Activated CD4-positive, alpha-beta T cell treated with anti-CD3 and anti-CD28 coated beads, Interleukin-2, amount 10 ng/mL, durations not matched to agents 7 days and 5 days (primary cell): ENCODE measurements at regions not wholly inside any gene's neighbourhood (a gene's known extent, or its start where the extent isn't known, plus 50 kb on each side); places are given as distances from the start of the nearest gene placed in this dataset.
A peak's percentile ranks its signal among the peaks of the same experiment; 100 is the strongest.
"Not testable (repeated sequence)": the region's sequence is repeated elsewhere in the genome, so short reads cannot be mapped to it uniquely, and the experiment has no call there.

Experiments used
- CTCF ChIA-PET: fragments of 350-600 bp; sonication (Branson Sonifier 250); formaldehyde crosslinking; loops from one replicate; lab custom pipeline; 2021; ENCODE audit warnings: antibody characterized with exemption; lab: Charles Lee
- POLR2A ChIA-PET: fragments of 350-600 bp; sonication (Branson Sonifier 250); formaldehyde crosslinking; loops from one replicate; lab custom pipeline; 2021; ENCODE audit warnings: antibody characterized with exemption; lab: Charles Lee
- DNase-seq: peaks from one replicate; pipeline ENCODE4 v3.0.0-alpha.2; 2020
- H3K27ac Mint-ChIP-seq: one replicate; pipeline ENCODE4 v1.8.0; 2021; ENCODE audit warnings: mild to moderate bottlenecking, moderate library complexity, mixed read lengths
- H3K27me3 Mint-ChIP-seq: one replicate; pipeline ENCODE4 v1.8.0; 2021; ENCODE audit warnings: mixed read lengths
- H3K36me3 Mint-ChIP-seq: one replicate; pipeline ENCODE4 v1.8.0; 2021; ENCODE audit warnings: low read depth, mixed read lengths
- H3K4me1 Mint-ChIP-seq: one replicate; pipeline ENCODE4 v1.8.0; 2021; ENCODE audit warnings: mixed read lengths
- H3K4me3 Mint-ChIP-seq: one replicate; pipeline ENCODE4 v1.8.0; 2021; ENCODE audit warnings: mild to moderate bottlenecking, moderate library complexity, mixed read lengths
- H3K9me3 Mint-ChIP-seq: one replicate; pipeline ENCODE4 v1.8.0; 2021; ENCODE audit warnings: mixed read lengths

- DNase-seq = no peak
- H3K4me3 Mint-ChIP-seq = peak overlapping the region; percentile 13
- no peak overlapping the region for H3K27ac Mint-ChIP-seq
- peaks cover 64% of the 10 kb centered on the region for H3K27me3 Mint-ChIP-seq
- H3K4me1 Mint-ChIP-seq = peaks cover 20% of the 10 kb centered on the region
- peaks cover 8% of the 10 kb centered on the region for H3K36me3 Mint-ChIP-seq
- CTCF ChIA-PET = interaction anchor here (0.8 to 3.1 kb wide), 2 partner anchors 10 to 25 kb away, joined by 3 to 19 read pairs; no protein-coding TSS in a partner anchor
- no peaks in the 10 kb centered on the region for H3K9me3 Mint-ChIP-seq
- POLR2A ChIA-PET = no interaction called here
Observed at GRCh38 chr11:16603245-16603644, 135.2 kb upstream of the C11orf58 start.

GRCh38 chr11:16598906-16599305, 139.5 kb upstream of the C11orf58 start:
- H3K36me3 Mint-ChIP-seq = peaks cover 2% of the 10 kb centered on the region
- peaks cover 2% of the 10 kb centered on the region for H3K4me1 Mint-ChIP-seq
- no peak overlapping the region for H3K4me3 Mint-ChIP-seq
- CTCF ChIA-PET = no interaction called here
- H3K27me3 Mint-ChIP-seq = peaks cover 35% of the 10 kb centered on the region
- POLR2A ChIA-PET = no interaction called here
- no peaks in the 10 kb centered on the region for H3K9me3 Mint-ChIP-seq
- DNase-seq = no peak
- H3K27ac Mint-ChIP-seq = no peak overlapping the region

GRCh38 chr11:16598032-16598431, 140.4 kb upstream of the C11orf58 start:
- Mint-ChIP-seq H3K36me3 (no peaks in the 10 kb centered on the region), H3K4me1 (no peaks in the 10 kb centered on the region), H3K9me3 (no peaks in the 10 kb centered on the region), H3K27ac (no peak overlapping the region), H3K4me3 (no peak overlapping the region), H3K27me3 (peaks cover 26% of the 10 kb centered on the region)
- POLR2A ChIA-PET = no interaction called here
- DNase-seq = no peak
- CTCF ChIA-PET = no interaction called here

- no peaks in the 10 kb centered on the region for H3K36me3 Mint-ChIP-seq
- ChIA-PET POLR2A (no interaction called here), CTCF (no interaction called here)
- no peak overlapping the region for H3K4me3 Mint-ChIP-seq
- no peak overlapping the region for H3K27ac Mint-ChIP-seq
- peaks cover 20% of the 10 kb centered on the region for H3K27me3 Mint-ChIP-seq
- H3K9me3 Mint-ChIP-seq = no peaks in the 10 kb centered on the region
- no peaks in the 10 kb centered on the region for H3K4me1 Mint-ChIP-seq
- DNase-seq = no peak
Observed at GRCh38 chr11:16596231-16596630, 142.2 kb upstream of the C11orf58 start.

- ChIA-PET POLR2A (no interaction called here), CTCF (no interaction called here)
- Mint-ChIP-seq H3K4me1 (no peaks in the 10 kb centered on the region), H3K27me3 (peaks cover 2% of the 10 kb centered on the region), H3K27ac (no peak overlapping the region), H3K36me3 (no peaks in the 10 kb centered on the region), H3K4me3 (no peak overlapping the region), H3K9me3 (no peaks in the 10 kb centered on the region)
- DNase-seq = no peak
Observed at GRCh38 chr11:16591157-16591556, 147.3 kb upstream of the C11orf58 start.

- Mint-ChIP-seq H3K9me3 (no peaks in the 10 kb centered on the region), H3K4me1 (no peaks in the 10 kb centered on the region), H3K4me3 (no peak overlapping the region), H3K27me3 (peaks cover 2% of the 10 kb centered on the region), H3K36me3 (no peaks in the 10 kb centered on the region), H3K27ac (no peak overlapping the region)
- CTCF ChIA-PET = no interaction called here
- POLR2A ChIA-PET = no interaction called here
- DNase-seq = no peak
Observed at GRCh38 chr11:16587670-16588069, 150.8 kb upstream of the C11orf58 start.

GRCh38 chr11:16584569-16584968, 153.9 kb upstream of the C11orf58 start:
- H3K27me3 Mint-ChIP-seq = no peaks in the 10 kb centered on the region
- no peaks in the 10 kb centered on the region for H3K9me3 Mint-ChIP-seq
- H3K36me3 Mint-ChIP-seq = no peaks in the 10 kb centered on the region
- H3K4me3 Mint-ChIP-seq = no peak overlapping the region
- no peak overlapping the region for H3K27ac Mint-ChIP-seq
- POLR2A ChIA-PET = no interaction called here
- DNase-seq = no peak
- CTCF ChIA-PET = no interaction called here
- no peaks in the 10 kb centered on the region for H3K4me1 Mint-ChIP-seq

- H3K9me3 Mint-ChIP-seq, H3K4me3 Mint-ChIP-seq, H3K27ac Mint-ChIP-seq, POLR2A ChIA-PET, CTCF ChIA-PET, H3K36me3 Mint-ChIP-seq, H3K4me1 Mint-ChIP-seq, DNase-seq, H3K27me3 Mint-ChIP-seq: not testable (repeated sequence)
Observed at GRCh38 chr11:16581078-16581477, 157.4 kb upstream of the C11orf58 start.

GRCh38 chr11:16577490-16577889, 161.0 kb upstream of the C11orf58 start:
- no peak overlapping the region for H3K4me3 Mint-ChIP-seq
- H3K9me3 Mint-ChIP-seq = no peaks in the 10 kb centered on the region
- H3K4me1 Mint-ChIP-seq = no peaks in the 10 kb centered on the region
- H3K27me3 Mint-ChIP-seq = no peaks in the 10 kb centered on the region
- ChIA-PET CTCF (no interaction called here), POLR2A (no interaction called here)
- no peaks in the 10 kb centered on the region for H3K36me3 Mint-ChIP-seq
- DNase-seq = no peak
- no peak overlapping the region for H3K27ac Mint-ChIP-seq

- H3K9me3 Mint-ChIP-seq, H3K27me3 Mint-ChIP-seq, H3K4me3 Mint-ChIP-seq, H3K36me3 Mint-ChIP-seq, H3K27ac Mint-ChIP-seq, CTCF ChIA-PET, H3K4me1 Mint-ChIP-seq, DNase-seq, POLR2A ChIA-PET: not testable (repeated sequence)
Observed at GRCh38 chr11:16574889-16575288, 163.6 kb upstream of the C11orf58 start.

- Mint-ChIP-seq H3K27me3 (peaks cover 3% of the 10 kb centered on the region), H3K4me3 (no peak overlapping the region), H3K27ac (no peak overlapping the region), H3K9me3 (no peaks in the 10 kb centered on the region), H3K36me3 (no peaks in the 10 kb centered on the region), H3K4me1 (no peaks in the 10 kb centered on the region)
- POLR2A ChIA-PET = no interaction called here
- CTCF ChIA-PET = no interaction called here
- DNase-seq = no peak
Observed at GRCh38 chr11:16572945-16573344, 165.5 kb upstream of the C11orf58 start.

GRCh38 chr11:16561150-16561549, 177.3 kb upstream of the C11orf58 start:
- POLR2A ChIA-PET = no interaction called here
- no peaks in the 10 kb centered on the region for H3K9me3 Mint-ChIP-seq
- no peak for DNase-seq
- no peaks in the 10 kb centered on the region for H3K4me1 Mint-ChIP-seq
- H3K4me3 Mint-ChIP-seq = no peak overlapping the region
- no peak overlapping the region for H3K27ac Mint-ChIP-seq
- H3K27me3 Mint-ChIP-seq = no peaks in the 10 kb centered on the region
- no peaks in the 10 kb centered on the region for H3K36me3 Mint-ChIP-seq
- CTCF ChIA-PET = interaction anchor here (0.6 kb wide), 1 partner anchor 1400 kb away, joined by 3 read pairs; no protein-coding TSS in a partner anchor

GRCh38 chr11:16558494-16558893, 180.0 kb upstream of the C11orf58 start:
- no peak for DNase-seq
- CTCF ChIA-PET = no interaction called here
- H3K9me3 Mint-ChIP-seq = no peaks in the 10 kb centered on the region
- H3K27me3 Mint-ChIP-seq = no peaks in the 10 kb centered on the region
- H3K4me1 Mint-ChIP-seq = no peaks in the 10 kb centered on the region
- no peaks in the 10 kb centered on the region for H3K36me3 Mint-ChIP-seq
- H3K4me3 Mint-ChIP-seq = no peak overlapping the region
- no peak overlapping the region for H3K27ac Mint-ChIP-seq
- POLR2A ChIA-PET = no interaction called here

- CTCF ChIA-PET = no interaction called here
- H3K27me3 Mint-ChIP-seq = no peaks in the 10 kb centered on the region
Observed at GRCh38 chr11:16555956-16556355, 182.5 kb upstream of the C11orf58 start.

More at GRCh38 chr11:16555956-16556355, 182.5 kb upstream of the C11orf58 start:
- Mint-ChIP-seq H3K9me3 (no peaks in the 10 kb centered on the region), H3K36me3 (no peaks in the 10 kb centered on the region), H3K27ac (no peak overlapping the region), H3K4me1 (no peaks in the 10 kb centered on the region), H3K4me3 (no peak overlapping the region)
- POLR2A ChIA-PET = no interaction called here
- no peak for DNase-seq
